H1 (cell line): ENCODE measurements at regions not wholly inside any gene's neighbourhood (a gene's known extent, or its start where the extent isn't known, plus 50 kb on each side); places are given as distances from the start of the nearest gene placed in this dataset.

ENCODE experiments used
- CTCF ChIA-PET: fragments of 300-600 bp; sonication (Branson Sonifier 250); formaldehyde crosslinking; loops from one replicate; lab custom pipeline; 2021; ENCODE audit not compliant: partially characterized antibody; lab: Charles Lee
- POLR2A ChIA-PET: fragments of 300-600 bp; sonication (Branson Sonifier 250); formaldehyde crosslinking; loops from one replicate; lab custom pipeline; 2021; ENCODE audit warnings: inconsistent platforms; ENCODE audit not compliant: partially characterized antibody; lab: Charles Lee
- DNase-seq, 2 experiments: peaks; one replicate each; pipeline versions ENCODE4 v3.0.0 to v3.0.0-alpha.2; 2010 to 2022; ENCODE audit warnings: low spot score in 2 of 2, low read depth in 1 of 2, mixed read lengths in 1 of 2
- FAIRE-seq: peaks from 2 replicates; lab custom pipeline; 2011; peaks lifted over from hg19 to GRCh38; lab: Jason Lieb, UNC
- H2AFZ ChIP-seq: 2 replicates; pipeline ENCODE4 v1.8.1; 2012; ENCODE audit warnings: low read length, inconsistent platforms
- H2AK5ac ChIP-seq: 2 replicates; pipeline ENCODE4 v1.6.1; 2013; ENCODE audit warnings: low read depth, low read length
- H2BK120ac ChIP-seq: replicated peaks from 2 replicates; pipeline ENCODE3; 2013; ENCODE audit warnings: low read depth, low read length, inconsistent platforms
- H2BK12ac ChIP-seq: 2 replicates; pipeline ENCODE4 v1.6.1; 2013; ENCODE audit warnings: low read depth, low read length
- H2BK15ac ChIP-seq: 2 replicates; pipeline ENCODE4 v1.6.1; 2013; ENCODE audit warnings: low read length
- H2BK20ac ChIP-seq: 2 replicates; pipeline ENCODE4 v1.6.1; 2013; ENCODE audit warnings: low read length
- H2BK5ac ChIP-seq: 2 replicates; pipeline ENCODE4 v1.6.1; 2013; ENCODE audit warnings: low read depth, low read length
- H3K14ac ChIP-seq: 2 replicates; pipeline ENCODE4 v1.6.1; 2013; ENCODE audit warnings: inconsistent platforms; ENCODE audit not compliant: insufficient read length
- H3K18ac ChIP-seq: 2 replicates; pipeline ENCODE4 v1.6.1; 2013; ENCODE audit warnings: low read length; ENCODE audit errors: extremely low read depth
- H3K23ac ChIP-seq: 2 replicates; pipeline ENCODE4 v1.6.1; 2013; ENCODE audit warnings: inconsistent platforms; ENCODE audit not compliant: insufficient read length
- H3K23me2 ChIP-seq: 2 replicates; pipeline ENCODE4 v1.6.1; 2013; ENCODE audit warnings: low read depth, low read length
- H3K27ac ChIP-seq: 2 replicates; pipeline ENCODE4 v1.6.1; 2011; ENCODE audit warnings: low read depth, low read length, inconsistent platforms
- H3K27me3 ChIP-seq, 4 experiments: replicated peaks in 1 of 4; 1 replicate in 1 of 4; 2 replicates in 3 of 4; pipeline versions ENCODE4 v1.6.1 to v1.8.1; 2011 to 2013; ENCODE audit warnings: low read length in 3 of 4, mild to moderate bottlenecking in 3 of 4, inconsistent platforms in 2 of 4, mixed read lengths in 2 of 4, moderate library complexity in 1 of 4; ENCODE audit not compliant: control insufficient read depth in 3 of 4, insufficient read depth in 3 of 4; ENCODE audit errors: extremely low read depth in 1 of 4
- H3K36me3 ChIP-seq, 4 experiments: 2 replicates each; pipeline versions ENCODE4 v1.6.1 to v1.8.1; 2011 to 2013; ENCODE audit warnings: mild to moderate bottlenecking in 4 of 4, low read length in 3 of 4, moderate library complexity in 2 of 4, control low read depth in 1 of 4, inconsistent platforms in 1 of 4; ENCODE audit not compliant: insufficient read depth in 4 of 4, control insufficient read depth in 2 of 4
- H3K4ac ChIP-seq: replicated peaks from 2 replicates; pipeline ENCODE3; 2013; ENCODE audit warnings: low read length, low read depth, mixed read lengths, inconsistent platforms; ENCODE audit not compliant: insufficient read length
- H3K4me1 ChIP-seq, 4 experiments: replicated peaks in 1 of 4; 1 replicate in 1 of 4; 2 replicates in 3 of 4; pipeline versions ENCODE4 v1.6.1 to v1.8.1; 2011 to 2013; ENCODE audit warnings: low read length in 3 of 4, inconsistent platforms in 2 of 4, mixed read lengths in 1 of 4; ENCODE audit not compliant: insufficient read depth in 4 of 4, control insufficient read depth in 3 of 4
- H3K4me2 ChIP-seq, 2 experiments: 2 replicates each; pipeline versions ENCODE4 v1.6.1 to v1.8.1; 2011 to 2013; ENCODE audit warnings: low read depth in 2 of 2, low read length in 2 of 2, control low read depth in 1 of 2, inconsistent platforms in 1 of 2, mild to moderate bottlenecking in 1 of 2; ENCODE audit not compliant: insufficient read depth in 1 of 2
- H3K4me3 ChIP-seq, 4 experiments: fragments of 200-600, 300-600 bp in 1 of 4; sonication (generic), shearing (Covaris generic), sonication (Bioruptor Twin) in 1 of 4; 2 replicates each; pipeline versions ENCODE4 v1.5.1 to v1.8.1; 2011 to 2016; ENCODE audit warnings: low read length in 4 of 4, low read depth in 3 of 4, control low read depth in 2 of 4, inconsistent platforms in 2 of 4, mild to moderate bottlenecking in 2 of 4, mixed read lengths in 1 of 4, moderate library complexity in 1 of 4; ENCODE audit not compliant: insufficient read depth in 2 of 4; ENCODE audit errors: extremely low read depth in 1 of 4
- H3K56ac ChIP-seq: replicated peaks from 2 replicates; pipeline ENCODE3; 2013; ENCODE audit warnings: low read depth, mild to moderate bottlenecking, mixed read lengths, low read length, inconsistent platforms; ENCODE audit not compliant: insufficient read length
- H3K79me1 ChIP-seq: 2 replicates; pipeline ENCODE4 v1.6.1; 2013; ENCODE audit warnings: low read depth, low read length, control low read depth
- H3K79me2 ChIP-seq, 2 experiments: 2 replicates each; pipeline versions ENCODE4 v1.6.1 to v1.8.1; 2012 to 2013; ENCODE audit warnings: low read length in 2 of 2, mild to moderate bottlenecking in 2 of 2, inconsistent platforms in 1 of 2; ENCODE audit not compliant: insufficient read depth in 2 of 2, control insufficient read depth in 1 of 2
- H3K9ac ChIP-seq, 4 experiments: replicated peaks in 1 of 4; 1 replicate in 1 of 4; 2 replicates in 3 of 4; pipeline versions ENCODE4 v1.6.1 to v1.8.1; 2011 to 2013; ENCODE audit warnings: low read depth in 3 of 4, low read length in 3 of 4, control low read depth in 2 of 4, mild to moderate bottlenecking in 2 of 4, moderate library complexity in 2 of 4, inconsistent platforms in 1 of 4; ENCODE audit errors: extremely low read depth in 1 of 4
- H3K9me3 ChIP-seq, 2 experiments: 2 replicates each; pipeline versions ENCODE4 v1.6.1 to v1.8.1; 2012 to 2013; ENCODE audit warnings: mild to moderate bottlenecking in 2 of 2, moderate library complexity in 2 of 2, control low read depth in 1 of 2, inconsistent platforms in 1 of 2, low read depth in 1 of 2, low read length in 1 of 2, mixed read lengths in 1 of 2; ENCODE audit not compliant: insufficient read depth in 2 of 2
- H4K20me1 ChIP-seq, 2 experiments: replicated peaks in 1 of 2; 2 replicates each; pipeline versions ENCODE3 to v1.8.1; 2011 to 2013; ENCODE audit warnings: inconsistent platforms in 2 of 2, low read length in 2 of 2, mild to moderate bottlenecking in 1 of 2; ENCODE audit not compliant: insufficient read depth in 2 of 2, control insufficient read depth in 1 of 2
- H4K5ac ChIP-seq: 2 replicates; pipeline ENCODE4 v1.6.1; 2013; ENCODE audit warnings: low read length, low read depth, mixed read lengths, inconsistent platforms; ENCODE audit not compliant: insufficient read length
- H4K8ac ChIP-seq: 2 replicates; pipeline ENCODE4 v1.8.0; 2013; ENCODE audit warnings: mild to moderate bottlenecking, moderate library complexity, low read length, inconsistent platforms; ENCODE audit not compliant: insufficient read depth; ENCODE audit errors: extremely low read depth
- H4K91ac ChIP-seq: replicated peaks from 2 replicates; pipeline ENCODE3; 2013; ENCODE audit warnings: low read length, mixed read lengths, inconsistent platforms; ENCODE audit not compliant: insufficient read length
- RXRA ChIP-seq: IDR thresholded peaks from 2 replicates; pipeline ENCODE4 v1.6.1; 2011; ENCODE audit warnings: low read depth, mild to moderate bottlenecking, low read length, moderate library complexity; ENCODE audit not compliant: insufficient read depth
- SUZ12 ChIP-seq: fragments of 200-600 bp; sonication (generic); IDR thresholded peaks from 2 replicates; pipeline ENCODE4 v1.6.1; 2012; ENCODE audit warnings: mild to moderate bottlenecking, inconsistent platforms, low read length, moderate library complexity, mixed read lengths
- WGBS, 2 experiments: shearing (Covaris generic) in 1 of 2; methylation state at CpG; one replicate each; pipeline versions ENCODE4 v1.1.6 to v1.1.7; 2013 to 2015; ENCODE audit warnings: low lambda C conversion rate in 2 of 2, mixed read lengths in 2 of 2, inconsistent platforms in 1 of 2, low coverage in 1 of 2, missing lambda C conversion rate in 1 of 2; ENCODE audit not compliant: insufficient replicate concordance in 2 of 2, insufficient coverage in 1 of 2, insufficient read length in 1 of 2; ENCODE audit errors: extremely low coverage in 1 of 2, missing lambda C conversion rate in 1 of 2; 5-methylcytosine and 5-hydroxymethylcytosine counted together

GRCh38 chr7:21377545-21377944 is 50.3 kb upstream of the SP4 start:
- no peak overlapping the region for H3K23ac ChIP-seq
- no peaks in the 10 kb centered on the region for H3K27me3 ChIP-seq
- DNase-seq = no peak
- H3K18ac ChIP-seq = no peak overlapping the region
- ChIA-PET POLR2A (no interaction called here), CTCF (no interaction called here)
- H2BK15ac ChIP-seq = no peak overlapping the region
- H2BK120ac ChIP-seq = no peak overlapping the region
- H3K79me2 ChIP-seq = no peaks in the 10 kb centered on the region
- H3K4me1 ChIP-seq = no peaks in the 10 kb centered on the region
- H2BK12ac ChIP-seq = no peak overlapping the region
- H2AK5ac ChIP-seq = no peak overlapping the region
- H4K20me1 ChIP-seq = no peaks in the 10 kb centered on the region
- H3K9me3 ChIP-seq = peaks cover 17 to 20% of the 10 kb centered on the region in 2 experiments
- H2AFZ ChIP-seq = no peak overlapping the region
- H4K8ac ChIP-seq = no peak overlapping the region
- H4K91ac ChIP-seq = no peak overlapping the region
- no peak overlapping the region for H3K4me2 ChIP-seq
- no peak overlapping the region for H3K14ac ChIP-seq
- H3K56ac ChIP-seq = no peak overlapping the region
- H3K4ac ChIP-seq = no peak overlapping the region
- H3K23me2 ChIP-seq = no peaks in the 10 kb centered on the region
- H3K4me3 ChIP-seq = no peak overlapping the region
- no peak overlapping the region for H2BK20ac ChIP-seq
- H3K9ac ChIP-seq = no peak overlapping the region
- no peak overlapping the region for H4K5ac ChIP-seq
- H3K79me1 ChIP-seq = no peaks in the 10 kb centered on the region
- no peak overlapping the region for H3K27ac ChIP-seq
- 98% methylated on average over 2 of the region's 2 CpGs; no CpG with 5 or more reads in 1 of the 2 experiments for WGBS, 2 experiments
- no peak for FAIRE-seq
- no peaks in the 10 kb centered on the region; a peak in 1 of 8 replicates for H3K36me3 ChIP-seq
- no peak overlapping the region for H2BK5ac ChIP-seq
- TF ChIP-seq SUZ12 = no peak
- no peak for TF ChIP-seq RXRA
